Nucleus accumbens (tissue), 56 donors: ENCODE measurements at regions not wholly inside any gene's neighbourhood (a gene's known extent, or its start where the extent isn't known, plus 50 kb on each side); places are given as distances from the start of the nearest gene placed in this dataset.

ENCODE experiments used
- DNase-seq, 56 donors: peaks; one replicate each; lab custom pipeline; 2025; lab: John Stamatoyannopoulos, UW

GRCh38 chrX:4373791-4374190 lies 660.3 kb upstream of the PRKX start:
- no peak for DNase-seq

GRCh38 chrX:4358577-4358976 lies 645.1 kb upstream of the PRKX start:
- no peak for DNase-seq

GRCh38 chrX:4322916-4323315 lies 609.5 kb upstream of the PRKX start:
- DNase-seq = no peak

- DNase-seq = no peak
These were observed 607.0 kb upstream of the PRKX start for GRCh38 chrX:4320436-4320947.

- DNase-seq = no peak
These were observed 602.4 kb upstream of the PRKX start for GRCh38 chrX:4315891-4316290.

GRCh38 chrX:4314586-4314985 lies 601.1 kb upstream of the PRKX start:
- no peak for DNase-seq

GRCh38 chrX:4277122-4277521 lies 563.7 kb upstream of the PRKX start:
- no peak for DNase-seq

- no peak for DNase-seq
These were observed 555.2 kb upstream of the PRKX start for GRCh38 chrX:4268676-4269075.

- no peak for DNase-seq
These were observed 551.6 kb upstream of the PRKX start for GRCh38 chrX:4265036-4265435.

- DNase-seq = no peak
These were observed 549.8 kb upstream of the PRKX start for GRCh38 chrX:4263030-4263803.

GRCh38 chrX:4253092-4253491 lies 539.6 kb upstream of the PRKX start:
- DNase-seq = no peak

- DNase-seq = no peak
These were observed 536.0 kb upstream of the PRKX start for GRCh38 chrX:4249401-4249800.

- no peak for DNase-seq
These were observed 530.3 kb upstream of the PRKX start for GRCh38 chrX:4243759-4244158.

- DNase-seq = no peak
These were observed 527.2 kb upstream of the PRKX start for GRCh38 chrX:4240541-4241194.

- DNase-seq = no peak
These were observed 526.4 kb upstream of the PRKX start for GRCh38 chrX:4239650-4240540.

- no peak for DNase-seq
These were observed 525.5 kb upstream of the PRKX start for GRCh38 chrX:4238916-4239315.

GRCh38 chrX:4225086-4225485 lies 511.6 kb upstream of the PRKX start:
- DNase-seq = no peak

- DNase-seq = no peak
These were observed 493.5 kb upstream of the PRKX start for GRCh38 chrX:4206941-4207340.

- no peak for DNase-seq
These were observed 484.5 kb upstream of the PRKX start for GRCh38 chrX:4197971-4198370.

GRCh38 chrX:4193500-4194155 lies 480.2 kb upstream of the PRKX start:
- DNase-seq = no peak

- no peak for DNase-seq
These were observed 472.9 kb upstream of the PRKX start for GRCh38 chrX:4186331-4186730.
